Neural cell (in vitro differentiated cells): ENCODE measurements at regions not wholly inside any gene's neighbourhood (a gene's known extent, or its start where the extent isn't known, plus 50 kb on each side); places are given as distances from the start of the nearest gene placed in this dataset.
"Not testable (repeated sequence)": the region's sequence is repeated elsewhere in the genome, so short reads cannot be mapped to it uniquely, and the experiment has no call there.

Source experiments
- H2AFZ ChIP-seq: fragments of 200-600, 300-800 bp; sonication (generic), shearing (Covaris generic); 2 replicates; pipeline ENCODE4 v1.6.0; 2014; ENCODE audit warnings: low read depth, mild to moderate bottlenecking, antibody characterized with exemption, low read length, moderate library complexity
- H3F3A ChIP-seq: fragments of 200-600 bp; shearing (Covaris generic); 2 replicates; pipeline ENCODE4 v1.6.1; 2016; ENCODE audit warnings: mild to moderate bottlenecking, moderate library complexity, mixed read lengths, antibody characterized with exemption, low read length; ENCODE audit not compliant: insufficient read depth, poor library complexity, severe bottlenecking
- H3K27ac ChIP-seq: fragments of 200-600, 300-800 bp; sonication (generic), shearing (Covaris generic); 2 replicates; pipeline ENCODE4 v1.5.1; 2014; ENCODE audit warnings: mild to moderate bottlenecking, low read length, moderate library complexity
- H3K27me3 ChIP-seq: fragments of 300-800, 200-600 bp; sonication (generic), shearing (Covaris generic); 2 replicates; pipeline ENCODE4 v1.6.0; 2014; ENCODE audit warnings: mild to moderate bottlenecking, low read depth, low read length, moderate library complexity; ENCODE audit not compliant: insufficient read depth
- H3K36me3 ChIP-seq: fragments of 300-800, 200-600 bp; sonication (generic), shearing (Covaris generic); 2 replicates; pipeline ENCODE4 v1.5.1; 2014; ENCODE audit warnings: mild to moderate bottlenecking, antibody characterized with exemption, low read length, moderate library complexity; ENCODE audit not compliant: insufficient read depth
- H3K4me2 ChIP-seq: fragments of 300-800, 200-600 bp; sonication (generic), shearing (Covaris generic); 2 replicates; pipeline ENCODE4 v1.6.0; 2014; ENCODE audit warnings: mild to moderate bottlenecking, low read length
- H3K4me3 ChIP-seq: fragments of 300-800, 200-600 bp; sonication (generic), shearing (Covaris generic); 2 replicates; pipeline ENCODE4 v1.5.1; 2014; ENCODE audit warnings: mild to moderate bottlenecking, low read length, moderate library complexity
- H3K79me2 ChIP-seq: fragments of 200-600 bp; shearing (Covaris generic); replicated peaks from 2 replicates; pipeline ENCODE4 v1.6.0; 2014; ENCODE audit warnings: mild to moderate bottlenecking, low read length, moderate library complexity; ENCODE audit not compliant: insufficient read depth
- H3K9ac ChIP-seq: fragments of 300-800, 200-600 bp; sonication (generic), shearing (Covaris generic); 2 replicates; pipeline ENCODE4 v1.6.1; 2016; ENCODE audit warnings: mild to moderate bottlenecking, low read length, mixed read lengths
- H3K9me2 ChIP-seq: fragments of 200-600 bp; shearing (Covaris generic); 2 replicates; pipeline ENCODE4 v1.6.1; 2016; ENCODE audit warnings: mild to moderate bottlenecking, low read length, mixed read lengths; ENCODE audit not compliant: insufficient read depth
- H3K9me3 ChIP-seq: fragments of 200-600, 300-800 bp; sonication (generic), shearing (Covaris generic); 2 replicates; pipeline ENCODE4 v1.6.1; 2016; ENCODE audit warnings: mild to moderate bottlenecking, mixed run types, low read length, moderate library complexity, mixed read lengths
- H4K20me1 ChIP-seq: fragments of 200-600 bp; shearing (Covaris generic); 2 replicates; pipeline ENCODE4 v1.6.1; 2016; ENCODE audit warnings: mild to moderate bottlenecking, mixed run types; ENCODE audit not compliant: insufficient read depth
- CTCF ChIP-seq: fragments of 450-650 bp; IDR thresholded peaks from 2 replicates; pipeline ENCODE4 v1.5.1; 2014; ENCODE audit warnings: antibody characterized with exemption, mild to moderate bottlenecking, moderate library complexity; ENCODE audit not compliant: poor library complexity, severe bottlenecking
- EP300 ChIP-seq: fragments of 450-650 bp; conservative IDR thresholded peaks from 2 replicates; pipeline ENCODE4 v1.6.1; 2014; ENCODE audit warnings: antibody characterized with exemption, mild to moderate bottlenecking, moderate library complexity; ENCODE audit not compliant: poor library complexity, severe bottlenecking
- EZH2 ChIP-seq: fragments of 200-600, 300-800 bp; shearing (Covaris generic), sonication (generic); IDR thresholded peaks from 2 replicates; pipeline ENCODE4 v1.6.1; 2014; ENCODE audit warnings: antibody characterized with exemption, low read length, borderline replicate concordance, mild to moderate bottlenecking; ENCODE audit not compliant: insufficient read depth, poor library complexity, severe bottlenecking
- MXI1 ChIP-seq: fragments of 450-650 bp; conservative IDR thresholded peaks from 2 replicates; pipeline ENCODE4 v1.6.1; 2014; ENCODE audit warnings: antibody characterized with exemption, mild to moderate bottlenecking; ENCODE audit not compliant: poor library complexity, severe bottlenecking
- POLR2AphosphoS5 ChIP-seq: IDR thresholded peaks from 2 replicates; pipeline ENCODE4 v1.6.1; 2012
- RAD21 ChIP-seq: fragments of 450-650 bp; conservative IDR thresholded peaks from 2 replicates; pipeline ENCODE4 v1.6.1; 2014; ENCODE audit warnings: antibody characterized with exemption, mild to moderate bottlenecking, moderate library complexity
- REST ChIP-seq: IDR thresholded peaks from 2 replicates; pipeline ENCODE4 v1.6.1; 2012; ENCODE audit warnings: borderline replicate concordance
- SMC3 ChIP-seq: fragments of 450-650 bp; conservative IDR thresholded peaks from 2 replicates; pipeline ENCODE4 v1.6.1; 2014; ENCODE audit warnings: antibody characterized with exemption, mild to moderate bottlenecking, moderate library complexity; ENCODE audit not compliant: poor library complexity
- TAF1 ChIP-seq: IDR thresholded peaks from 2 replicates; pipeline ENCODE4 v1.6.1; 2012; ENCODE audit warnings: low read depth

- no peaks in the 10 kb centered on the region for H3K79me2 ChIP-seq
- H3F3A ChIP-seq, result no peaks in the 10 kb centered on the region
- no peak overlapping the region for H2AFZ ChIP-seq
- no peaks in the 10 kb centered on the region for H3K27me3 ChIP-seq
- H3K9me2 ChIP-seq, result no peaks in the 10 kb centered on the region
- H3K4me3 ChIP-seq, result no peak overlapping the region
- no peak overlapping the region for H3K4me2 ChIP-seq
- H3K27ac ChIP-seq, result no peak overlapping the region
- H3K9me3 ChIP-seq, result no peaks in the 10 kb centered on the region
- H4K20me1 ChIP-seq, result no peaks in the 10 kb centered on the region
- H3K36me3 ChIP-seq, result no peaks in the 10 kb centered on the region
- TF ChIP-seq REST (no peak), RAD21 (no peak), SMC3 (no peak), POLR2AphosphoS5 (no peak), CTCF (no peak), MXI1 (no peak), EP300 (no peak), TAF1 (no peak)
- no peak overlapping the region for H3K9ac ChIP-seq
Observed at GRCh38 chr4:151488968-151489367, 80.0 kb downstream of the FHIP1A start.

GRCh38 chr4:151489462-151490203 is 80.7 kb downstream of the FHIP1A start:
- H3K27me3 ChIP-seq, result no peaks in the 10 kb centered on the region
- H3K27ac ChIP-seq, result no peak overlapping the region
- H3F3A ChIP-seq, result no peaks in the 10 kb centered on the region
- no peaks in the 10 kb centered on the region for H4K20me1 ChIP-seq
- H3K9ac ChIP-seq, result no peak overlapping the region
- TF ChIP-seq SMC3 (no peak), REST (no peak), CTCF (no peak), EZH2 (no peak), POLR2AphosphoS5 (no peak), EP300 (no peak), TAF1 (no peak)
- H3K9me2 ChIP-seq, result no peaks in the 10 kb centered on the region
- H3K79me2 ChIP-seq, result no peaks in the 10 kb centered on the region
- H3K4me3 ChIP-seq, result no peak overlapping the region
- H2AFZ ChIP-seq, result no peak overlapping the region
- H3K4me2 ChIP-seq, result no peak overlapping the region
- H3K36me3 ChIP-seq, result no peaks in the 10 kb centered on the region
- no peaks in the 10 kb centered on the region for H3K9me3 ChIP-seq

- H3K9me2 ChIP-seq, H4K20me1 ChIP-seq, H3K79me2 ChIP-seq, H3K4me2 ChIP-seq, H3K36me3 ChIP-seq, H3K4me3 ChIP-seq, H3F3A ChIP-seq, H3K27me3 ChIP-seq, H3K9me3 ChIP-seq, H2AFZ ChIP-seq, H3K27ac ChIP-seq, H3K9ac ChIP-seq: not testable (repeated sequence)
Observed at GRCh38 chr4:151495612-151496011, 86.6 kb downstream of the FHIP1A start.
